Stomach (tissue), 8 donors: ENCODE measurements at regions not wholly inside any gene's neighbourhood (a gene's known extent, or its start where the extent isn't known, plus 50 kb on each side); places are given as distances from the start of the nearest gene placed in this dataset.

Experiments
- DNase-seq, 2 donors: peaks; one replicate each; pipeline versions ENCODE4 v3.0.0 to v3.0.0-alpha.2; 2013 to 2019
- H3K27ac ChIP-seq, 5 donors: fragments of 200-600 bp in 4 of 5; sonication (generic) in 4 of 5; one replicate each; pipeline ENCODE4 v1.5.1; 2013 to 2019; ENCODE audit warnings: mild to moderate bottlenecking in 1 of 5, moderate library complexity in 1 of 5
- H3K27me3 ChIP-seq, 3 donors: fragments of 200-600 bp; sonication (generic); one replicate each; pipeline ENCODE4 v1.5.1; 2017 to 2019; ENCODE audit warnings: mixed run types in 1 of 3
- H3K36me3 ChIP-seq, 4 donors: fragments of 200-600 bp; sonication (generic); 1 replicate in 3 of 4; 2 replicates in 1 of 4; pipeline ENCODE4 v1.5.1; 2016 to 2019
- H3K4me1 ChIP-seq, 4 donors: fragments of 200-600 bp; sonication (generic); one replicate each; pipeline ENCODE4 v1.5.1; 2016 to 2019
- H3K4me3 ChIP-seq, 4 donors: fragments of 200-600 bp; sonication (generic) in 3 of 4; one replicate each; pipeline ENCODE4 v1.5.1; 2016 to 2019; ENCODE audit warnings: mild to moderate bottlenecking in 1 of 4
- H3K9me3 ChIP-seq, 4 donors: fragments of 200-600 bp; sonication (generic); one replicate each; pipeline ENCODE4 v1.5.1; 2016 to 2019
- CTCF ChIP-seq, 7 experiments: fragments of 450-650 bp in 4 of 7; fragments of 200-600 bp in 3 of 7; sonication (generic) in 3 of 7; IDR thresholded peaks; one replicate each; pipeline ENCODE4 v1.5.1; 2016 to 2019; ENCODE audit warnings: antibody characterized with exemption in 7 of 7, control low read depth in 2 of 7, mild to moderate bottlenecking in 1 of 7
- EP300 ChIP-seq: sonication (generic); formaldehyde crosslinking; IDR thresholded peaks from one replicate; pipeline ENCODE4 v1.6.1; 2017; ENCODE audit warnings: antibody characterized with exemption
- POLR2A ChIP-seq, 4 donors: fragments of 450-650 bp; IDR thresholded peaks; one replicate each; pipeline ENCODE4 v1.6.1; 2016; ENCODE audit warnings: antibody characterized with exemption in 4 of 4, control low read depth in 2 of 4, mild to moderate bottlenecking in 1 of 4, moderate library complexity in 1 of 4
- POLR2AphosphoS5 ChIP-seq, 3 donors: sonication (generic); formaldehyde crosslinking; IDR thresholded peaks; one replicate each; pipeline ENCODE4 v1.6.1; 2016; ENCODE audit warnings: antibody characterized with exemption in 3 of 3
- whole genome bisulfite sequencing, 5 donors: extraction: QIAGEN DNeasy Blood & Tissue Kit in 3 of 5; methylation state at CpG; one replicate each; pipeline versions ENCODE4 v1.1.5 to v1.1.7; 2013 to 2018; 5-methylcytosine and 5-hydroxymethylcytosine counted together
- intact Hi-C: fragments of 100-400 bp; cut with DNase I; formaldehyde crosslinking; loops from one replicate; pipeline ENCODE4 v1.15.1; 2023; ENCODE audit warnings: low total_unique reads
- donor health status: healthy with polysubstance abuse.
- donor health status: Bipolar disorder and iron deficiency.
- donor health status: healthy.

GRCh38 chr4:74608151-74608949 lies 163.4 kb downstream of the AREG start:
- H3K27me3 ChIP-seq: no peaks in the 10 kb centered on the region
- no peaks in the 10 kb centered on the region for H3K4me1 ChIP-seq
- TF ChIP-seq CTCF (IDR thresholded peaks at IDR 0.05) (no peak), POLR2AphosphoS5 (IDR thresholded peaks at IDR 0.05) (no peak), POLR2A (IDR thresholded peaks at IDR 0.05) (no peak), EP300 (no peak)
- H3K4me3 ChIP-seq: no peak overlapping the region
- no peaks in the 10 kb centered on the region for H3K9me3 ChIP-seq
- H3K36me3 ChIP-seq: no peaks in the 10 kb centered on the region
- WGBS, 5 donors: 51 to 66% (median 57%) methylated on average over 2 of the region's 2 CpGs
- intact Hi-C loops: no loop called here
- DNase-seq: no peak
- no peak overlapping the region for H3K27ac ChIP-seq

DNA sequence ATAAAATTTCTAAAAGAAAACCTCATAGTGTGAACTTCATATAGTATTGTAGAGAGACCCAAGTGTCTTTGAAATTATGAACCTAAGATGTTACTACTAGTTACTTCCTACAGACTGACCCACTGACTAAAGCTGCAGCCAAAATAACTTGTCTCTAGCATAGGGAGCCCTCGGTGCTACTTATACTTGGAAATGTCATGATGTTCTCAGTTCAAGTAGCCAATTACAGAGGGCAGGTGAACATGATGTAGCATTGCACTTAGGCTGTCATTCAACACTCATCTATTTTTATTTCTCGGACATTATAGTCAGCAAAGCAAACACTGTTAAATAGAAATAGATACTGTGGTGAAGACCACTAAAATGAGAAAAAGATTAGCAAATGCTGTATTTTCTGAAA lies 165.6 kb downstream of the AREG start:
- no peak for DNase-seq

GRCh38 chr4:74612837-74613236 lies 167.9 kb downstream of the AREG start:
- no peak for TF ChIP-seq POLR2AphosphoS5 (IDR thresholded peaks at IDR 0.05)
- no peak for TF ChIP-seq EP300
- TF ChIP-seq POLR2A (IDR thresholded peaks at IDR 0.05): no peak
- TF ChIP-seq CTCF (IDR thresholded peaks at IDR 0.05): no peak
- Histone ChIP-seq H3K27me3 (no peaks in the 10 kb centered on the region), H3K36me3 (no peaks in the 10 kb centered on the region), H3K9me3 (peaks cover 0 to 4% (median 0%) of the 10 kb centered on the region in 4 donors), H3K4me1 (peaks cover 0 to 1% (median under 1%) of the 10 kb centered on the region in 4 donors), H3K4me3 (no peak overlapping the region), H3K27ac (no peak overlapping the region)
- intact Hi-C loops: no loop called here
- 80 to 92% (median 84%) methylated on average over 2 of the region's 2 CpGs for WGBS, 5 donors
- DNase-seq: no peak

More for the DNA sequence above, 165.6 kb downstream of the AREG start:
- intact Hi-C loops: no loop called here
- Histone ChIP-seq H3K4me1 (no peaks in the 10 kb centered on the region), H3K9me3 (no peaks in the 10 kb centered on the region), H3K4me3 (no peak overlapping the region), H3K27ac (no peak overlapping the region), H3K36me3 (no peaks in the 10 kb centered on the region), H3K27me3 (no peaks in the 10 kb centered on the region)
- whole genome bisulfite sequencing, 5 donors: 86 to 95% (median 92%) methylated on average over 2 of the region's 2 CpGs
- TF ChIP-seq EP300 (no peak), POLR2A (IDR thresholded peaks at IDR 0.05) (no peak), CTCF (IDR thresholded peaks at IDR 0.05) (no peak)

DNA sequence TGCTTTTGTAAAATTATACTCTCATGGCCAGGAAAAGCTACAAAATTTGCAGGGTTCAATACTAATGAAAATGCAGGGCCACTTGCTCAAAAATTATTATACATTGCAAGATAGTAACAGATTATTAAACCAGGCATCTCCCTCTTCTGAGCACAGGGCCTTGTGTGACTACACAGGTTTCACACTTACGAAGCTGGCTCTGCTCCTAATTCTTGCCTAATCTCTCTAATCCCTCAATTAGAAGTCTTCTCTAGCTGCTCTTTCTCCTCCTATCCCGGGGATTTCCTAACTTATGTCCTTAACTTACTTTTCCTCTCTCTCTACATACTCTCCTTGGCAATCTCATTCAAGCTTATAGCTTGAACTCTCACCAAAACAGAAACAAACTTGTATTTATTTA lies 168.3 kb downstream of the AREG start:
- WGBS, 5 donors: 65 to 76% (median 70%) methylated on average over 2 of the region's 2 CpGs
- intact Hi-C loops: no loop called here
- no peak for DNase-seq

More for the DNA sequence above, 168.3 kb downstream of the AREG start:
- H3K4me3 ChIP-seq: no peak overlapping the region
- no peak overlapping the region for H3K27ac ChIP-seq
- peaks cover 0 to 6% (median 2%) of the 10 kb centered on the region in 4 donors for H3K4me1 ChIP-seq
- H3K9me3 ChIP-seq: peaks cover 0 to 4% (median 0%) of the 10 kb centered on the region in 4 donors
- TF ChIP-seq CTCF (IDR thresholded peaks at IDR 0.05) (no peak), POLR2A (IDR thresholded peaks at IDR 0.05) (no peak), POLR2AphosphoS5 (IDR thresholded peaks at IDR 0.05) (no peak), EP300 (no peak)
- H3K27me3 ChIP-seq: no peaks in the 10 kb centered on the region
- no peaks in the 10 kb centered on the region for H3K36me3 ChIP-seq
